ENCODE measurements at regions not wholly inside any gene's neighbourhood (a gene's known extent, or its start where the extent isn't known, plus 50 kb on each side); places are given as distances from the start of the nearest gene placed in this dataset.

DNA sequence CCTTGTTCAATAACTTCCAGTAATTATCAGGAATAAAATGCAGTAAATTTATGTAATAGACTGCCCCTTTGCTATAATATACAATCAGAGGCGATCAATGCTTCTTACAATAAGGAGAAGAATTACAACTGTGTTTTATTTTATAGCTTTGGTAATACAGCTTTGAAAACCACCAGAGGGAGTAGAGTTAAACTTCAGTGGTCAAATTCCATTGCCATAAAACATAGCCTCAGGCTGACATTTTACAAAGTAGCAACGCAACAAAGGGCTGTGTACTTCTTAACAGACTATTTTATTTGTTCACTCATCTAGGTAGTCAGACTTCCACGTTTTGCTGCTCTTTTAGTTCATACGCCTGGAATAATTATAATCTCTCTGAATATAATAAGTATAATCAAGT, 58.5 kb downstream of the TEX13C start:
- ChIA-PET POLR2A (no interaction called here), CTCF (no interaction called here)
- intact Hi-C loops (cut with DNase I, micrococcal nuclease), result no loop called here
- Mint-ChIP-seq H3K36me3 (ENCODE audit: low read depth) (no peaks in the 10 kb centered on the region), H3K27me3 (peaks cover 2% of the 10 kb centered on the region), H3K9me3 (ENCODE audit: low read depth) (no peaks in the 10 kb centered on the region), H3K27ac (no peak overlapping the region), H3K4me3 (no peak overlapping the region), H3K4me1 (no peaks in the 10 kb centered on the region)
- no peak for ATAC-seq
- no peak for DNase-seq

DNA sequence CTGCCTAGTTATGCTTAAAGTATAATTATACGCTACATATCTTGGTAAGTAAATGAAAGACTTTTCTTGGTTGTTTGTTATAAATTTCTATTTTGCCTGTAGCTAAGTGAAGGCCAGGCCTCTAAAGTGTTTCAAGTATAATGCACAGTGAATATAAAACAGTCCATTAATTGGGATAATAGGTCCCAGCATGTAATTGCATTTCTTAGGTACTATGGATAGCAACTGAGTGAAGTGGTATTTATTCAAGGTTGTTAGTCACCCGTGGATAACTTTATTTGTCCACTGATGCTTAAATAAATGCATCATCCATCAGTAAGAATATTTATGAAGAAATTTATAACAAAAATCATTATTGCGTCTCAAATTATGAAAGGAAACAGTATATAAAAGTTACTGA, 59.1 kb downstream of the TEX13C start:
- intact Hi-C loops (cut with DNase I, micrococcal nuclease), result no loop called here
- Mint-ChIP-seq H3K27ac (no peak overlapping the region), H3K4me3 (no peak overlapping the region), H3K27me3 (peaks cover 2% of the 10 kb centered on the region), H3K4me1 (no peaks in the 10 kb centered on the region), H3K36me3 (ENCODE audit: low read depth) (no peaks in the 10 kb centered on the region), H3K9me3 (ENCODE audit: low read depth) (no peaks in the 10 kb centered on the region)
- no peak for ATAC-seq
- POLR2A ChIA-PET, result no interaction called here
- no peak for DNase-seq
- CTCF ChIA-PET, result no interaction called here

DNA sequence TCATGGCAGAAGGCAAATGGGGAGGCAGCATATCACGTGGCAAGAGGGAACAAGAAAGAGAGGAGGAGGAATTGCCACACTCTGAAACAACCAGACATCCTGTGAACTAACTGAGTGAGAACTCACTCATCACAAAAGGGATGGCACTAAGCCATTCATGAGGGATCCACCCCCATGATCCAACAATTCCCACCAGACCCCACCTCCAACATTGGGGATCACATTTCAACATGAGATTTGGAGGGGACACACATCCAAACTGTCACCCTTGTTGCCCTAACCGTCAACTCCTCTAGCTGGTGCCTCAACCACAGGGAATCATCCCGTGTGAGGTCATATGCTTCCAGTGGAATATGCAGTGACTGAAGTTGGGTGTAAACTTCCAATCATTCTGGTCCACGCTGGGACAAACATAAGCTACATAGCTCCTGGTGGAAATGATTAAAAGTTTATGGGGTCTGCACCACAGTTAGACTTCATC, 62.5 kb downstream of the TEX13C start:
- ChIA-PET POLR2A (no interaction called here), CTCF (no interaction called here)
- no peaks in the 10 kb centered on the region for H3K36me3 Mint-ChIP-seq (ENCODE audit: low read depth)
- H3K4me1 Mint-ChIP-seq, result no peaks in the 10 kb centered on the region
- no peak overlapping the region for H3K27ac Mint-ChIP-seq
- DNase-seq, result no peak
- intact Hi-C loops (cut with DNase I, micrococcal nuclease), result no loop called here
- H3K27me3 Mint-ChIP-seq, result peaks cover 2% of the 10 kb centered on the region
- ATAC-seq, result no peak
- H3K4me3 Mint-ChIP-seq, result no peak overlapping the region
- no peaks in the 10 kb centered on the region for H3K9me3 Mint-ChIP-seq (ENCODE audit: low read depth)

DNA sequence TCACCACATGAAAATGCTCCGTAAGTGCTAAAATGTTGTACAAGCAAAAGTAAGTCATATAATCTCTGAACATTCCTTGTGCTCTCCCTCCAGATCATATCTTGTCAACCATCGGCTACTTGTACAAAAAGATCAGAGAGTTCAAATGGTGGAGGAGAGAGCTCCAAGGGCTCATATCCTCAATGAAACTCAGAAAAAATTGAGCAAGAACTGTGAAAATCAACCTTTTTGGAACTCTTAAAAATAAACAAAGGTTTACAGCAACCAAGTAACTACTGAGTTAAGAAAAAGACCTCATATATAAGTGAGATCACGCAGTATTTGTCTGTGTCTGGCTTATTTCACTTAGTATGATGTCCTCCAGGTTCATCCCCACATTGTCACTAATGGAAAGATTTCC, 63.2 kb downstream of the TEX13C start:
- ATAC-seq (no peak), DNase-seq (no peak)
- POLR2A ChIA-PET, result no interaction called here
- Mint-ChIP-seq H3K4me3 (no peak overlapping the region), H3K27ac (no peak overlapping the region), H3K36me3 (ENCODE audit: low read depth) (no peaks in the 10 kb centered on the region), H3K9me3 (ENCODE audit: low read depth) (no peaks in the 10 kb centered on the region), H3K27me3 (peaks cover 2% of the 10 kb centered on the region), H3K4me1 (no peaks in the 10 kb centered on the region)
- intact Hi-C loops (cut with DNase I, micrococcal nuclease), result no loop called here
- CTCF ChIA-PET, result no interaction called here

DNA sequence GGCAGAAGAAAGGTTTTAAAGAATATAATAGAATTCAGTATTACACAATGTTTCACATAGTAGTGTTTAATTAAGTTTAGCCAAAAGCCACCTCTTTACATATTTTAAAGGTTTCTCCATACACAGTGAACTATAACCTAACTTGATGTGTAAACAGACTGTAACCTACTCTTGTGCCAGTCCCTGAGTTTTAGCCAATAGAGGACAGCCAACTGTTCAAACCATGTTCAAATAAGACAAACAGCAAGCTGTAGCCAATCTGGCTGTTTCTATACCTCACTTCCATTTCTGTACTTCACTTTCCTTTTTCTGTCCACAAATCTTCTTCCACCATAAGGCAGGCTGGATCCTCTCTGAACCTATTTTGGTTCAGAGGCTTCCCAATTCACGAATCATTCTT, 65.2 kb downstream of the TEX13C start:
- no peaks in the 10 kb centered on the region for H3K36me3 Mint-ChIP-seq (ENCODE audit: low read depth)
- no peaks in the 10 kb centered on the region for H3K4me1 Mint-ChIP-seq
- ChIA-PET POLR2A (no interaction called here), CTCF (no interaction called here)
- intact Hi-C loops (cut with DNase I, micrococcal nuclease), result no loop called here
- H3K9me3 Mint-ChIP-seq (ENCODE audit: low read depth), result no peaks in the 10 kb centered on the region
- DNase-seq, result no peak
- peaks cover 2% of the 10 kb centered on the region for H3K27me3 Mint-ChIP-seq
- H3K4me3 Mint-ChIP-seq, result no peak overlapping the region
- H3K27ac Mint-ChIP-seq, result no peak overlapping the region
- ATAC-seq, result no peak

DNA sequence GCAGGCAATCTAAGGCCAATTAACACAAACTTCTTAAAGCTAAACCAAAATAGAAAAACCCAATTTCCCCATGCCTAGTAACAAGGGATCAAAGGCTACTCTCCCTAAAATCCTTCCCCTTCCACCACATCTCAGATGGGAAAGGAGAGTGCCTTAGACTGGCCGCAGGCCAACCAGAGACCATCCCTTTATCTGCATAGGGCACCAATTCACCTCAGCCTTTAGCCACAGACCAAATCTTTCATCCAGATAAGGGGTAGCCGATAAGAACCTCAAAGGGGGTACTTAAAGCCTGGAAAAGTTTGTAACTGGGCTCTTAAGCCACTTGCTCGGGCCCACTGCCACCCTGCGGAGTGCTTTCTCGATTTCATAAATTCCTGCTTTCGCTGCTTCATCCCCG, 68.3 kb downstream of the TEX13C start:
- Mint-ChIP-seq H3K27ac (no peak overlapping the region), H3K36me3 (ENCODE audit: low read depth) (no peaks in the 10 kb centered on the region), H3K4me3 (no peak overlapping the region), H3K27me3 (no peaks in the 10 kb centered on the region), H3K9me3 (ENCODE audit: low read depth) (no peaks in the 10 kb centered on the region), H3K4me1 (no peaks in the 10 kb centered on the region)
- ATAC-seq, result no peak
- CTCF ChIA-PET, result no interaction called here
- POLR2A ChIA-PET, result no interaction called here
- intact Hi-C loops (cut with DNase I, micrococcal nuclease), result no loop called here
- DNase-seq, result no peak

DNA sequence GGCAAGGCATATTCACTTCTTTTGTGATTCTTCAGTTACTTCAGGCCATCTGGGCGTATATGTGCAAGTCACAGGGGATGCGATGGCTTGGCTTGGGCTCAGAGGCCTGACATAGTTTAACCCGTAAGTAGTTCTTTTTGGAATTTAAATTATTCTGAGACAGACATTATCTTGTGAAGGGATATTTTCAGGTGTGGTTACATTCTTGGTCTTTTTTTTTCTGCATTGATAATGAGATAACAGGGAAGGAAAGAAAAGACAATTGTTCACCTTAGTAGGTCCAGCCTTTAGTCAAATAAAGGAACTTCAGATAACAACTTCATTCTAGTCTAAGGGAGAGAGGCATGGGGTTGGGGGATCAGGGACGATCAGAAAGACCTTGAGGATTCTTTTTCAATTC, 74.8 kb downstream of the TEX13C start:
- Mint-ChIP-seq H3K4me1 (no peaks in the 10 kb centered on the region), H3K36me3 (ENCODE audit: low read depth) (no peaks in the 10 kb centered on the region), H3K27ac (no peak overlapping the region), H3K9me3 (ENCODE audit: low read depth) (no peaks in the 10 kb centered on the region), H3K27me3 (no peaks in the 10 kb centered on the region), H3K4me3 (no peak overlapping the region)
- ChIA-PET CTCF (no interaction called here), POLR2A (no interaction called here)
- intact Hi-C loops (cut with DNase I, micrococcal nuclease), result no loop called here
- DNase-seq, result no peak
- no peak for ATAC-seq

DNA sequence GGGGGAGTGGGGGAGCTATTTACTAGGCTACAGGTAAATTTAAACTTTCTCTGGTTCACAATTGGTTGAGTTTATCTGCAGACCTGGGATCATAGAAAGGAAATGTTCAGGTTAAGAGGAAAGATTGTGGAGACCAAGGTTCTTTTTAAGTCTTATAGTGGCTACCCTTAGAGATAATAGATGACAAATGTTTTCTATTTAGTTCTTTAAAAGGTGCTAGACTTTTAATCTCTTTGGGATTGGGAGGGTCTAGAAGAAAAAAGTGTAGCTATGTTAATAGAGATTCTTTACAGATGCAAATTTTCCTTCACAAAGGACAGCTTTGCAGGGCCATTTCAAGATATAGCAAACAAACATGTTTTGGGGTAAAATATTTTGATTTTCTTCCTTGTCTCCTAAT, 76.0 kb downstream of the TEX13C start:
- Mint-ChIP-seq H3K9me3 (ENCODE audit: low read depth) (no peaks in the 10 kb centered on the region), H3K4me3 (no peak overlapping the region), H3K27me3 (no peaks in the 10 kb centered on the region), H3K4me1 (no peaks in the 10 kb centered on the region), H3K36me3 (ENCODE audit: low read depth) (no peaks in the 10 kb centered on the region), H3K27ac (no peak overlapping the region)
- ATAC-seq (no peak), DNase-seq (no peak)
- CTCF ChIA-PET, result no interaction called here
- POLR2A ChIA-PET, result no interaction called here
- intact Hi-C loops (cut with DNase I, micrococcal nuclease), result no loop called here

DNA sequence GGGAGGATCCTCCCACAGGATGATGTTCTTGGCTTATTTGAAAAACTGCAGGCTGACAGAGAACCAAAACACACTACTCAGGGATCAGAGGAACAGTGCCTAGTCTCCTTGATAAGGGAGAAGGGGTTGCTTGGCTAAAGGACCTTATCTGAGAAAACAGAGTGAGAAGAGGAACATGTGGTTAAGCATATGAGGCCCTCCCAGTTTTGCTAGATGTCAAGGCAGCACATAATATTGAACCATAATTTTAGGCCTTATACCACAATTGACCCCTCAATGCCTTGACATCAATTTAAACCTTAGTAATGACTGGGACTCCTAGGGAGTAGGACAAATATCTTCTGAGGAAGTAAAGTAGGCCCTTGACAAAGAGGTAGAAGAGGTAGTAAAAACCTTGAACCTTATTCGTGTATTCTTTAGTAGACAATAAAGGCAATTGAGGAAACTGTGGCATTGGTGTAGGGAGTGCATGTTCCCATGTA, 79.3 kb downstream of the TEX13C start:
- CTCF ChIA-PET, result no interaction called here
- ATAC-seq, result no peak
- intact Hi-C loops (cut with DNase I, micrococcal nuclease), result no loop called here
- H3K4me3 Mint-ChIP-seq, result no peak overlapping the region
- H3K4me1 Mint-ChIP-seq, result no peaks in the 10 kb centered on the region
- POLR2A ChIA-PET, result no interaction called here
- no peak for DNase-seq
- H3K27me3 Mint-ChIP-seq, result no peaks in the 10 kb centered on the region
- no peaks in the 10 kb centered on the region for H3K36me3 Mint-ChIP-seq (ENCODE audit: low read depth)
- no peak overlapping the region for H3K27ac Mint-ChIP-seq
- H3K9me3 Mint-ChIP-seq (ENCODE audit: low read depth), result no peaks in the 10 kb centered on the region

DNA sequence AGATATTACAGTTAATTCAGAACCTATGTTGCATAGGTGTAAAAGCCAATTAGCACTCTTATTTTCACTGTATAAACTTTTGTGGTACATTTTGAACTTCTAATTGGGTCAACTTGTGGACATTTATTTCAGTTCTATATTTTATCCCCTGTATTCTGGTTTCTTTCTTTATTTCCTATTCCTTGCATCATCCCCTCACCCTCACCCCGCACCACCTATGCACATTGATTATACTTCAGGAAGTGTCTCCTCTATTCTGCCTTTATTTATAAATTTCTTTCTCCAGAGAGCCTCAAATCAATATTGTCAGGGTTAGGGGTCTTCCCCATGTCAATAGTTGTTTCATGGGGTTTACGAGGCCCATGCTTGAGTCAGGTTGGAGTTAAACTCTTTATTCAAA, 83.1 kb downstream of the TEX13C start:
- ATAC-seq, result no peak
- ChIA-PET CTCF (no interaction called here), POLR2A (no interaction called here)
- no peak overlapping the region for H3K27ac Mint-ChIP-seq
- H3K4me3 Mint-ChIP-seq, result no peak overlapping the region
- H3K36me3 Mint-ChIP-seq (ENCODE audit: low read depth), result no peaks in the 10 kb centered on the region
- no peaks in the 10 kb centered on the region for H3K27me3 Mint-ChIP-seq
- intact Hi-C loops (cut with DNase I, micrococcal nuclease), result no loop called here
- no peak for DNase-seq
- H3K9me3 Mint-ChIP-seq (ENCODE audit: low read depth), result no peaks in the 10 kb centered on the region
- H3K4me1 Mint-ChIP-seq, result no peaks in the 10 kb centered on the region

DNA sequence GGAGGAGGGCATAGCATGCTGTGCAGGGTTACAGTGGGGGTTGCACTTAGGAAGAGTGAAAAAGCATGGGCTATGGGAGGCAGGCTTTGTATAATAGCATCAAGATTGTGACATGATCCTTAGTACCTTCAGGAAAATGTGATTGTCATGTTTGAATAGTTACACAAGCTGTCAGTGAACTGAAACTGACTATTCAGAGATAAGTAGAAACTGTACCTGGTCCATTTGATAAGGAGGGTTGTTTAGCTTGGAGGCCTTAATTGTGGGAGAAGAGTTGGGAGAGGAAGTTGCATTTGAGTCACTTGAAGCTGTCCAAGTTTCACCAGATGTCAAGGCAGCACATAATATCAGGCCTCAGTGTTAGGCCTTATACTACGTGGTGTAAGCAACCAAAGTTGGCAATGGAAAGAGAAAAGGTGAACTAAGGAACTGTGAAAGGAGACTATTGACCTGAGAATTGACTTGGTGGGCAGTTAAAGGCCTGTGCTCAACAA, 85.0 kb downstream of the TEX13C start:
- no peak overlapping the region for H3K4me3 Mint-ChIP-seq
- no peaks in the 10 kb centered on the region for H3K36me3 Mint-ChIP-seq (ENCODE audit: low read depth)
- H3K27me3 Mint-ChIP-seq, result no peaks in the 10 kb centered on the region
- POLR2A ChIA-PET, result no interaction called here
- H3K4me1 Mint-ChIP-seq, result no peaks in the 10 kb centered on the region
- DNase-seq (no peak), ATAC-seq (no peak)
- H3K27ac Mint-ChIP-seq, result no peak overlapping the region
- intact Hi-C loops (cut with DNase I, micrococcal nuclease), result no loop called here
- H3K9me3 Mint-ChIP-seq (ENCODE audit: low read depth), result no peaks in the 10 kb centered on the region
- CTCF ChIA-PET, result no interaction called here

DNA sequence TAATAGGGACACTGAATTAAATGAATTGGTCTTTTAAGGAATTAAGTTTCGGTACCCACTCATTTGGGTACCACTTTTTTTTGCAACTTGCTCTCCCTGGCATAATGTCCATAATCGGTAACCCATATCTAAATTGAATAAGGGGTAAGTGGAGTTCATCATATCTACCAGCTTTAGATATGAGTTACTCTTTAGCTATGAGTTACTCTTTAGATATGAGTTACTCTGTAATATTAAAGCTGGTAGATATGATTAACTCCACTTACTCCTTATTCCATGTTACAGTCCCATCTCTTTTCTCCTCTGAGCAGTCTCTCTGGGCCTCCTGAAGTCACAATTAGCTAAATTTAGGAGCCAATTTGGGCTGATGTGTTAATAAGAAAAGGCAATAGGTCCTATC, 85.7 kb downstream of the TEX13C start:
- Mint-ChIP-seq H3K4me1 (no peaks in the 10 kb centered on the region), H3K27ac (no peak overlapping the region), H3K36me3 (ENCODE audit: low read depth) (no peaks in the 10 kb centered on the region), H3K9me3 (ENCODE audit: low read depth) (no peaks in the 10 kb centered on the region), H3K27me3 (no peaks in the 10 kb centered on the region), H3K4me3 (no peak overlapping the region)
- DNase-seq (no peak), ATAC-seq (no peak)
- ChIA-PET CTCF (no interaction called here), POLR2A (no interaction called here)
- intact Hi-C loops (cut with DNase I, micrococcal nuclease), result no loop called here

DNA sequence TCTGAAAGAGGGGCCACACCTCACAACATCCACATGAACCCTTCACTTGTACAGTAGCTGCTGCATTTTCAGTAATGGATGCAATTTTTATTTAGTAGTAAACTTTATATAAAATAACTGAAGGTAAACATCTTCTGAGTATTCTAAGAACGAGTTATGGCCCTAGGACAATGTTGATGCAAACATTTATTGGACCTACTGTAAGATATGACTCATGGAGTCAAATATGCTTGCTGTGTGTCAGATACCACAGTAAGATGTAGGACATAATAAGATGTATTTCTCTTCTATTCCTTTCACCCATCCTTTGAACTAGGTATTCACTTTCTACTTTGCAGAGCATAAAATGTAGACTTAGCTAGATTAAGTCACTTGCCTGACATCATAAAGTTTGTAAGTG, 87.6 kb downstream of the TEX13C start:
- H3K27ac Mint-ChIP-seq, result no peak overlapping the region

More for the DNA sequence above, 87.6 kb downstream of the TEX13C start:
- no peak overlapping the region for H3K4me3 Mint-ChIP-seq
- H3K9me3 Mint-ChIP-seq (ENCODE audit: low read depth), result no peaks in the 10 kb centered on the region
- no peaks in the 10 kb centered on the region for H3K36me3 Mint-ChIP-seq (ENCODE audit: low read depth)
- H3K27me3 Mint-ChIP-seq, result no peaks in the 10 kb centered on the region
- intact Hi-C loops (cut with DNase I, micrococcal nuclease), result no loop called here
- ChIA-PET POLR2A (no interaction called here), CTCF (no interaction called here)
- no peaks in the 10 kb centered on the region for H3K4me1 Mint-ChIP-seq
- ATAC-seq (no peak), DNase-seq (no peak)
